ENCODE measurements at regions not wholly inside any gene's neighbourhood (a gene's known extent, or its start where the extent isn't known, plus 50 kb on each side); places are given as distances from the start of the nearest gene placed in this dataset.

- Histone ChIP-seq H3K4me3 (no peak overlapping the region), H3K36me3 (replicated peaks) (no peaks in the 10 kb centered on the region), H3K4me1 (no peaks in the 10 kb centered on the region), H3K27me3 (ENCODE audit: low read depth) (no peaks in the 10 kb centered on the region), H3K9me3 (no peaks in the 10 kb centered on the region)
- in situ Hi-C loops (cut with MboI; ENCODE audit: low sequenced_read_pairs), result no loop called here
- no peak for DNase-seq (ENCODE audit: low spot score in 2 of 2)
These were observed 95.0 kb upstream of the KIAA1217 start for GRCh38 chr10:24113901-24114300.

GRCh38 chr10:24114556-24114955 is 94.4 kb upstream of the KIAA1217 start:
- H3K27me3 ChIP-seq (ENCODE audit: low read depth), result no peaks in the 10 kb centered on the region
- no peak overlapping the region for H3K4me3 ChIP-seq
- no peaks in the 10 kb centered on the region for H3K9me3 ChIP-seq
- DNase-seq (ENCODE audit: low spot score in 2 of 2), result no peak
- H3K4me1 ChIP-seq, result no peaks in the 10 kb centered on the region
- in situ Hi-C loops (cut with MboI; ENCODE audit: low sequenced_read_pairs), result no loop called here
- H3K36me3 ChIP-seq (replicated peaks), result no peaks in the 10 kb centered on the region

- in situ Hi-C loops (cut with MboI; ENCODE audit: low sequenced_read_pairs), result no loop called here
- no peaks in the 10 kb centered on the region for H3K36me3 ChIP-seq (replicated peaks)
- no peak for DNase-seq (ENCODE audit: low spot score in 2 of 2)
These were observed 93.5 kb upstream of the KIAA1217 start for GRCh38 chr10:24115403-24115802.

DNA sequence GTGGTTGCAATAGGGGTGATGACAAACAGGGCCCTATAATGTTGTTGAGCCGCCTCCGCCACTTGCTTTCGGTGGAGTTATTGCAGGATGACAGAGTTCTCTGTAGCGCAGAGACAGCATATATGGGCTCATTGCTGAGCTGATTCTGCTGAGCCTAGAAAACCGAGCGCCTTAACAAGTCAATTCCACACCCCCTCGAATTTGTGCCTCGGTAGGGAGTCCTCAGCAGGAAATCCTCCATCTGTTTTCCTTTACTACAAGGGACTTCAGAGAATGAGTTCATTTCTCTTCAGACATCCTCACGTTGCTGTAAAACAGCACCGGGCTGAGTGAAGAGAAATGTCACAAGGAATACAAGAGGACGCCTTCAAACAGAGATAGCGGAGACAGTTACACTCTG is 90.7 kb upstream of the KIAA1217 start:
- H3K27me3 ChIP-seq (ENCODE audit: low read depth), result no peaks in the 10 kb centered on the region
- in situ Hi-C loops (cut with MboI; ENCODE audit: low sequenced_read_pairs), result no loop called here
- no peak for DNase-seq (ENCODE audit: low spot score in 2 of 2)
- no peaks in the 10 kb centered on the region for H3K9me3 ChIP-seq
- H3K4me3 ChIP-seq, result no peak overlapping the region
- no peaks in the 10 kb centered on the region for H3K4me1 ChIP-seq
- H3K36me3 ChIP-seq (replicated peaks), result no peaks in the 10 kb centered on the region

More at GRCh38 chr10:24115403-24115802, 93.5 kb upstream of the KIAA1217 start:
- Histone ChIP-seq H3K27me3 (ENCODE audit: low read depth) (no peaks in the 10 kb centered on the region), H3K9me3 (no peaks in the 10 kb centered on the region), H3K4me1 (no peaks in the 10 kb centered on the region), H3K4me3 (no peak overlapping the region)

GRCh38 chr10:24119896-24120295 is 89.0 kb upstream of the KIAA1217 start:
- H3K4me3 ChIP-seq, result no peak overlapping the region
- H3K36me3 ChIP-seq (replicated peaks), result no peaks in the 10 kb centered on the region
- in situ Hi-C loops (cut with MboI; ENCODE audit: low sequenced_read_pairs), result no loop called here
- no peak for DNase-seq (ENCODE audit: low spot score in 2 of 2)
- no peaks in the 10 kb centered on the region for H3K4me1 ChIP-seq
- no peaks in the 10 kb centered on the region for H3K9me3 ChIP-seq
- no peaks in the 10 kb centered on the region for H3K27me3 ChIP-seq (ENCODE audit: low read depth)

DNA sequence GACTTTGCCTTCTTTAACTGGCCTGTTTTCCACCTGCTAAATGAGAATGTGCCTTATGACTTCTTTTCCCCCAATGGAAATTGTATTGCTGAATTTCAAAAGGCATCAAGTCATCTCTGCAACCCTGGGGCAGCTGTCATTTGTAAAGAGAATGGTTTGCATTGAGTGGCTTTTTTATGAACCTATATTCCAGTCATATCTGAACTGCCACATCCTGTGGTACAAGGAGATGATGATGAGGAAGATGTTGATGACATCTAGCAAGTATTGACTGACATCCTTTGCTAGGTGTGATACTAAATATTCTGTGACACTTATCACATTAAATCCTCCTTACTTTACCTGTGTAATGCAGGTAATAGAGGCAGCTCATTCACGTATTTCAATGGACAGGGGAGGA is 88.3 kb upstream of the KIAA1217 start:
- DNase-seq (ENCODE audit: low spot score in 2 of 2), result no peak
- Histone ChIP-seq H3K4me3 (no peak overlapping the region), H3K4me1 (no peaks in the 10 kb centered on the region), H3K36me3 (replicated peaks) (no peaks in the 10 kb centered on the region), H3K27me3 (ENCODE audit: low read depth) (no peaks in the 10 kb centered on the region), H3K9me3 (no peaks in the 10 kb centered on the region)
- in situ Hi-C loops (cut with MboI; ENCODE audit: low sequenced_read_pairs), result no loop called here

DNA sequence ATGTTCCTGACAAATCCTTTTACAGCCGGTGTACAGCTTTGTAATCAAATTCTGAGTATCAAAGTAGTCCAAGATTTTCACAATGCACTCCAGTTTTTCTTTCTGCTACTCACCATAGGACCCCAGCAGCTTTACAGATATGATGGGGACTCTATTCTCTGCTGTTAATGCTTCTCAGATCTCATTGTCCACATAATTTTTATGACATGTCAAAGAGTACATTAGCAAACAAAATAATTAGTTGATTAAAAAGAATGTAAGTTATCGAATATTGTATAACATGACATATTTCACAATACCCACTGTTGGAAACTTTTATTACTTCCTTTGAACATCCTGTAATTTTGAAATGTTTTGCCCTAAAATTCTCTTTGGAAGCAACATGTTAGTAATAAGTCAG is 81.4 kb upstream of the KIAA1217 start:
- Histone ChIP-seq H3K36me3 (replicated peaks) (no peaks in the 10 kb centered on the region), H3K27me3 (ENCODE audit: low read depth) (no peaks in the 10 kb centered on the region), H3K4me3 (no peak overlapping the region), H3K9me3 (no peaks in the 10 kb centered on the region), H3K4me1 (no peaks in the 10 kb centered on the region)
- no peak for DNase-seq (ENCODE audit: low spot score in 2 of 2)
- in situ Hi-C loops (cut with MboI; ENCODE audit: low sequenced_read_pairs), result no loop called here

- Histone ChIP-seq H3K4me3 (no peak overlapping the region), H3K9me3 (no peaks in the 10 kb centered on the region), H3K36me3 (replicated peaks) (no peaks in the 10 kb centered on the region), H3K4me1 (no peaks in the 10 kb centered on the region), H3K27me3 (ENCODE audit: low read depth) (no peaks in the 10 kb centered on the region)
- in situ Hi-C loops (cut with MboI; ENCODE audit: low sequenced_read_pairs), result no loop called here
- DNase-seq (ENCODE audit: low spot score in 2 of 2), result no peak
These were observed 80.7 kb upstream of the KIAA1217 start for GRCh38 chr10:24128066-24128730.

GRCh38 chr10:24132741-24133140 is 76.2 kb upstream of the KIAA1217 start:
- Histone ChIP-seq H3K9me3 (no peaks in the 10 kb centered on the region), H3K4me1 (no peaks in the 10 kb centered on the region), H3K36me3 (replicated peaks) (no peaks in the 10 kb centered on the region), H3K4me3 (no peak overlapping the region), H3K27me3 (ENCODE audit: low read depth) (no peaks in the 10 kb centered on the region)
- in situ Hi-C loops (cut with MboI; ENCODE audit: low sequenced_read_pairs), result no loop called here
- no peak for DNase-seq (ENCODE audit: low spot score in 2 of 2)

GRCh38 chr10:24133835-24134234 is 75.1 kb upstream of the KIAA1217 start:
- Histone ChIP-seq H3K36me3 (replicated peaks) (no peaks in the 10 kb centered on the region), H3K9me3 (no peaks in the 10 kb centered on the region), H3K4me3 (no peak overlapping the region), H3K27me3 (ENCODE audit: low read depth) (no peaks in the 10 kb centered on the region), H3K4me1 (no peaks in the 10 kb centered on the region)
- in situ Hi-C loops (cut with MboI; ENCODE audit: low sequenced_read_pairs), result no loop called here
- no peak for DNase-seq (ENCODE audit: low spot score in 2 of 2)

DNA sequence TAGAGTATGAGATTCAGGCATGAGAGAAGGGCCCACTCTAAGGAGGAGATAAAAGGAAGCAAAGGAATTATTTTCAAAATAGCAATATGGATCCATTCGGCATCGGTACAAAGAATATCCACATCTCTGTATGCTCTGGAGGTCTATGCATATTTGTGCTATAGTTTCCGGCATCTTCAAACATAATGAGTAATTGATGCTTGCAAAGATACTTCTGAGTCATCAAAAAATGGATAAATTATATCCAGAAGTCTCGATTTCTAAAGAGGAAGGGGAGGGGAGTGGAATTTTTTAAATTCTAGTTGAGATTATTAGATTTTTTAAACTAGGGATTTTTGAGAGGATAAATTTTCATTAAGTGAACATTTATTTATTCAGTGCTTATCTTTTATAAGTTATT is 72.9 kb upstream of the KIAA1217 start:
- in situ Hi-C loops (cut with MboI; ENCODE audit: low sequenced_read_pairs), result no loop called here
- no peaks in the 10 kb centered on the region for H3K4me1 ChIP-seq
- no peaks in the 10 kb centered on the region for H3K9me3 ChIP-seq
- no peak overlapping the region for H3K4me3 ChIP-seq
- no peaks in the 10 kb centered on the region for H3K36me3 ChIP-seq (replicated peaks)
- no peak for DNase-seq (ENCODE audit: low spot score in 2 of 2)
- H3K27me3 ChIP-seq (ENCODE audit: low read depth), result no peaks in the 10 kb centered on the region

GRCh38 chr10:24147321-24147720 is 61.6 kb upstream of the KIAA1217 start:
- 0 out of 2 replicates have a peak, but pooled peaks cover 2% of the 10 kb centered on the region for H3K27me3 ChIP-seq (ENCODE audit: low read depth)
- in situ Hi-C loops (cut with MboI; ENCODE audit: low sequenced_read_pairs), result no loop called here
- no peaks in the 10 kb centered on the region for H3K4me1 ChIP-seq
- H3K36me3 ChIP-seq (replicated peaks), result no peaks in the 10 kb centered on the region
- no peaks in the 10 kb centered on the region for H3K9me3 ChIP-seq
- H3K4me3 ChIP-seq, result no peak overlapping the region
- no peak for DNase-seq (ENCODE audit: low spot score in 2 of 2)

- H3K9me3 ChIP-seq, result no peaks in the 10 kb centered on the region
- no peak for DNase-seq (ENCODE audit: low spot score in 2 of 2)
- no peak overlapping the region for H3K4me3 ChIP-seq
- in situ Hi-C loops (cut with MboI; ENCODE audit: low sequenced_read_pairs), result no loop called here
- H3K27me3 ChIP-seq (ENCODE audit: low read depth), result 0 out of 2 replicates have a peak, but pooled peaks cover 2% of the 10 kb centered on the region
- peaks cover 3% of the 10 kb centered on the region; the same call in 1 of the 2 replicates for H3K4me1 ChIP-seq
- H3K36me3 ChIP-seq (replicated peaks), result no peaks in the 10 kb centered on the region
These were observed 59.3 kb upstream of the KIAA1217 start for GRCh38 chr10:24149640-24150039.

- Histone ChIP-seq H3K4me3 (no peak overlapping the region), H3K36me3 (replicated peaks) (no peaks in the 10 kb centered on the region), H3K9me3 (no peaks in the 10 kb centered on the region), H3K27me3 (ENCODE audit: low read depth) (0 out of 2 replicates have a peak, but pooled peaks cover 2% of the 10 kb centered on the region), H3K4me1 (peaks cover 3% of the 10 kb centered on the region; the same call in 1 of the 2 replicates)
- in situ Hi-C loops (cut with MboI; ENCODE audit: low sequenced_read_pairs), result no loop called here
- no peak for DNase-seq (ENCODE audit: low spot score in 2 of 2)
These were observed 58.1 kb upstream of the KIAA1217 start for GRCh38 chr10:24150853-24151252.

DNA sequence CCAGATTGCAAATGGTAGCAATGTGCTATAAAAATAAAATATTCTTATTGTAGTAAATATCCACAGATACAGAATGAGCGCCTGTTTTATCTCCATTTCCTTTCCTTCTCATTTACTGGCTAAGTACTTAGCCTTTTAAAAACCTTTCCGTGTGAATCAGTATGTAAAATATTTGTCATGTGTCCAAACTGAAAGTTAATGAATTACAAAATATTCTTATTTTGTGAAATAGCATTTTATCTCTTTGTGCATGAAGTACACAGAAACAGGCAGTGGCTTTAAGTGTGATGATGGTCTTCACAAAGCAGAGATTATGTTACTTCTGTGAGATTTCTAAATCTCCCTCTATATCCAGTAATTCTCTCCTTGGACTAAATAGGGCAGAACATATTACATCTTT is 56.7 kb upstream of the KIAA1217 start:
- in situ Hi-C loops (cut with MboI; ENCODE audit: low sequenced_read_pairs), result no loop called here
- H3K27me3 ChIP-seq (ENCODE audit: low read depth), result 0 out of 2 replicates have a peak, but pooled peaks cover 2% of the 10 kb centered on the region
- DNase-seq (ENCODE audit: low spot score in 2 of 2), result no peak
- H3K4me3 ChIP-seq, result no peak overlapping the region
- H3K4me1 ChIP-seq, result peaks cover 3% of the 10 kb centered on the region; the same call in 1 of the 2 replicates
- no peaks in the 10 kb centered on the region for H3K36me3 ChIP-seq (replicated peaks)
- H3K9me3 ChIP-seq, result no peaks in the 10 kb centered on the region
